ENCODE measurements at regions not wholly inside any gene's neighbourhood (a gene's known extent, or its start where the extent isn't known, plus 50 kb on each side); places are given as distances from the start of the nearest gene placed in this dataset.

GRCh38 chr6:5850848-5851255, 155.9 kb downstream of the NRN1 start:
- DNase-seq (ENCODE audit: low read depth) = no peak
- H3K4me3 ChIP-seq (ENCODE audit: low read depth, low read length) = no peak overlapping the region
- no peak for TF ChIP-seq CTCF (IDR thresholded peaks at IDR 0.05; ENCODE audit: insufficient read depth, low read depth, low read length)

GRCh38 chr6:5846889-5847288, 159.8 kb downstream of the NRN1 start:
- no peak overlapping the region for H3K4me3 ChIP-seq (ENCODE audit: low read depth, low read length)
- TF ChIP-seq CTCF (IDR thresholded peaks at IDR 0.05; ENCODE audit: insufficient read depth, low read depth, low read length) = no peak
- no peak for DNase-seq (ENCODE audit: low read depth)

GRCh38 chr6:5846335-5846734, 160.4 kb downstream of the NRN1 start:
- no peak for TF ChIP-seq CTCF (IDR thresholded peaks at IDR 0.05; ENCODE audit: insufficient read depth, low read depth, low read length)
- DNase-seq (ENCODE audit: low read depth) = no peak
- H3K4me3 ChIP-seq (ENCODE audit: low read depth, low read length) = no peak overlapping the region

GRCh38 chr6:5843078-5843477, 163.6 kb downstream of the NRN1 start:
- DNase-seq (ENCODE audit: low read depth) = no peak
- H3K4me3 ChIP-seq (ENCODE audit: low read depth, low read length) = no peak overlapping the region
- no peak for TF ChIP-seq CTCF (IDR thresholded peaks at IDR 0.05; ENCODE audit: insufficient read depth, low read depth, low read length)

- H3K4me3 ChIP-seq (ENCODE audit: low read depth, low read length) = no peak overlapping the region
- no peak for TF ChIP-seq CTCF (IDR thresholded peaks at IDR 0.05; ENCODE audit: insufficient read depth, low read depth, low read length)
- DNase-seq (ENCODE audit: low read depth) = no peak
Observed at GRCh38 chr6:5840734-5841390, 165.9 kb downstream of the NRN1 start.

- TF ChIP-seq CTCF (IDR thresholded peaks at IDR 0.05; ENCODE audit: insufficient read depth, low read depth, low read length) = no peak
- no peak overlapping the region for H3K4me3 ChIP-seq (ENCODE audit: low read depth, low read length)
- no peak for DNase-seq (ENCODE audit: low read depth)
Observed at GRCh38 chr6:5838656-5839396, 167.9 kb downstream of the NRN1 start.

All from fibroblast of villous mesenchyme (primary cell).